K562 (cell line): ENCODE measurements at regions not wholly inside any gene's neighbourhood (a gene's known extent, or its start where the extent isn't known, plus 50 kb on each side); places are given as distances from the start of the nearest gene placed in this dataset.

ENCODE experiments used
- ATAC-seq: fragments of 200-7000 bp; cut with Tn5 transposase; 3 replicates; pipeline ENCODE4 v1.9.1; 2020; ENCODE audit warnings: moderate library complexity
- BruUV-seq: library from RNA; stranded (reverse); fragments of 400-500 nt; replicated peaks from 2 replicates; lab custom pipeline; 2021; lab: Mats Ljungman, UMichigan
- CTCF ChIA-PET: fragments of 300-600 bp; formaldehyde crosslinking; extraction: SDS; loops from one replicate; lab custom pipeline; 2021; ENCODE audit warnings: low intra/inter-chr PET ratio; lab: Yijun Ruan, JAX
- POLR2A ChIA-PET: fragments of 300-600, 350-650 bp; sonication (Branson Sonifier 250); formaldehyde crosslinking; extraction: SDS; loops from one replicate; lab custom pipeline; 2021; ENCODE audit warnings: antibody characterized with exemption, inconsistent platforms; lab: Yijun Ruan, JAX
- DNase-seq, 4 experiments: peaks; one replicate each; pipeline versions ENCODE4 v3.0.0 to v3.0.0-alpha.2; 2011 to 2018; ENCODE audit warnings: low spot score in 3 of 4, mixed read lengths in 3 of 4; ENCODE audit errors: extremely low read depth in 1 of 4
- FAIRE-seq: peaks from 2 replicates; lab custom pipeline; 2011; peaks lifted over from hg19 to GRCh38; lab: Jason Lieb, UNC
- H2AFZ ChIP-seq: 2 replicates; pipeline ENCODE4 v1.6.0; 2011; ENCODE audit warnings: low read depth, low read length, control low read depth, inconsistent platforms
- H3K27ac ChIP-seq: fragments of 200-600 bp; 3 replicates; pipeline ENCODE4 v1.8.0; 2011; ENCODE audit warnings: low read depth, mild to moderate bottlenecking, control low read depth, inconsistent platforms, low read length, moderate library complexity, mixed read lengths; ENCODE audit errors: extremely low read depth
- H3K27me3 ChIP-seq, 2 experiments: fragments of 300-600 bp in 1 of 2; 2 replicates in 1 of 2; 3 replicates in 1 of 2; pipeline versions ENCODE4 v1.6.0 to v1.8.0; 2011; ENCODE audit warnings: inconsistent platforms in 2 of 2, low read length in 2 of 2, mild to moderate bottlenecking in 1 of 2, mixed read lengths in 1 of 2, moderate library complexity in 1 of 2; ENCODE audit not compliant: control insufficient read depth in 2 of 2, insufficient read depth in 2 of 2
- H3K36me3 ChIP-seq: fragments of 300-600 bp; 3 replicates; pipeline ENCODE4 v1.8.0; 2011; ENCODE audit warnings: mild to moderate bottlenecking, low read length, inconsistent platforms; ENCODE audit not compliant: control insufficient read depth, insufficient read depth
- H3K4me1 ChIP-seq, 2 experiments: fragments of 200-600 bp in 1 of 2; replicated peaks in 1 of 2; 2 replicates in 1 of 2; 3 replicates in 1 of 2; pipeline versions ENCODE4 v1.5.1 to v1.8.0; 2011; ENCODE audit warnings: inconsistent platforms in 2 of 2, low read length in 2 of 2, mild to moderate bottlenecking in 1 of 2, mixed read lengths in 1 of 2, moderate library complexity in 1 of 2; ENCODE audit not compliant: control insufficient read depth in 2 of 2, insufficient read depth in 2 of 2
- H3K4me2 ChIP-seq: 2 replicates; pipeline ENCODE4 v1.6.1; 2011; ENCODE audit warnings: low read length, control low read depth, inconsistent platforms, mixed read lengths; ENCODE audit not compliant: insufficient read depth
- H3K4me3 ChIP-seq: fragments of 200-600 bp; sonication (generic), shearing (Covaris generic); 2 replicates; pipeline ENCODE4 v1.5.1; 2016; ENCODE audit warnings: control low read depth, inconsistent platforms
- H3K79me2 ChIP-seq: fragments of 200-600 bp; 3 replicates; pipeline ENCODE4 v1.8.0; 2011; ENCODE audit warnings: low read length, inconsistent platforms; ENCODE audit not compliant: control insufficient read depth, insufficient read depth
- H3K9ac ChIP-seq, 2 experiments: 2 replicates each; pipeline versions ENCODE4 v1.6.0 to v1.6.1; 2011; ENCODE audit warnings: low read depth in 2 of 2, low read length in 2 of 2, control low read depth in 1 of 2, inconsistent platforms in 1 of 2, mild to moderate bottlenecking in 1 of 2, mixed read lengths in 1 of 2; ENCODE audit not compliant: insufficient read depth in 1 of 2
- H3K9me1 ChIP-seq: one replicate; pipeline ENCODE4 v1.6.0; 2011; ENCODE audit warnings: inconsistent platforms, mild to moderate bottlenecking, low read length, moderate library complexity; ENCODE audit not compliant: control insufficient read depth, insufficient read depth
- H3K9me3 ChIP-seq: replicated peaks from 2 replicates; pipeline ENCODE4 v1.5.1; 2011; ENCODE audit warnings: low read depth, low read length, inconsistent platforms; ENCODE audit not compliant: control insufficient read depth, insufficient read depth
- H4K20me1 ChIP-seq: replicated peaks from 2 replicates; pipeline ENCODE4 v1.6.1; 2011; ENCODE audit warnings: low read length, inconsistent platforms, mixed read lengths; ENCODE audit not compliant: control insufficient read depth, insufficient read depth
- BCOR ChIP-seq: fragments of 450-650 bp; IDR thresholded peaks from 2 replicates; pipeline ENCODE4 v1.6.1; 2016
- EP400 ChIP-seq: fragments of 450-650 bp; IDR thresholded peaks from 2 replicates; pipeline ENCODE4 v1.6.1; 2017; ENCODE audit warnings: antibody characterized with exemption, mild to moderate bottlenecking, moderate library complexity
- FUS ChIP-seq: fragments of 200-400 bp; formaldehyde crosslinking; optimal IDR thresholded peaks from 2 replicates; pipeline ENCODE3; 2017; ENCODE audit warnings: low read depth, low read length
- HCFC1 ChIP-seq: IDR thresholded peaks from 2 replicates; pipeline ENCODE4 v1.6.1; 2012; ENCODE audit warnings: low read depth, low read length, improper control_type of control experiment
- SRSF9 ChIP-seq: fragments of 200-400 bp; formaldehyde crosslinking; IDR thresholded peaks from 2 replicates; pipeline ENCODE4 v1.6.1; 2017; ENCODE audit warnings: low read depth, low read length, borderline replicate concordance
- TCFL5 ChIP-seq: fragments of 250-450 bp; sonication (Bioruptor Pico); conservative IDR thresholded peaks from 2 replicates; pipeline ENCODE4 v1.6.1; 2021; ENCODE audit warnings: mild to moderate bottlenecking, moderate library complexity, matching md5 sums
- XRCC4 ChIP-seq: IDR thresholded peaks from one replicate; pipeline ENCODE4 v1.6.1; 2011; ENCODE audit not compliant: insufficient read depth, insufficient read length; ENCODE audit errors: extremely low read depth
- ZNF23 ChIP-seq: fragments of 250-450 bp; sonication (Bioruptor Pico); IDR thresholded peaks from 2 replicates; pipeline ENCODE4 v1.4.0; 2020; ENCODE audit warnings: mild to moderate bottlenecking
- WGBS: fragments of 100-300 bp; shearing (Covaris generic); methylation state at CpG from one replicate; pipeline ENCODE4 v1.1.6; 2016; ENCODE audit warnings: low coverage, mixed read lengths; ENCODE audit not compliant: insufficient coverage; ENCODE audit errors: missing lambda C conversion rate; 5-methylcytosine and 5-hydroxymethylcytosine counted together
- in situ Hi-C: fragments of 300-500 bp; cut with MboI; formaldehyde crosslinking; loops from 4 replicates; pipeline ENCODE4 v1.15.0; 2018; ENCODE audit warnings: inconsistent platforms, mixed read lengths
- intact Hi-C: fragments of 100-400 bp; cut with micrococcal nuclease; formaldehyde crosslinking; loops from 2 replicates; pipeline ENCODE4 v1.14.2; 2022
- TF ChIP-seq, protein P1 (sequence below): fragments of 450-650 bp; conservative IDR thresholded peaks from 2 replicates; pipeline ENCODE4 v1.6.1; 2016; ENCODE audit warnings: missing genetic modification characterization, low read depth, mild to moderate bottlenecking, missing compliant biosample characterization, moderate library complexity

DNA sequence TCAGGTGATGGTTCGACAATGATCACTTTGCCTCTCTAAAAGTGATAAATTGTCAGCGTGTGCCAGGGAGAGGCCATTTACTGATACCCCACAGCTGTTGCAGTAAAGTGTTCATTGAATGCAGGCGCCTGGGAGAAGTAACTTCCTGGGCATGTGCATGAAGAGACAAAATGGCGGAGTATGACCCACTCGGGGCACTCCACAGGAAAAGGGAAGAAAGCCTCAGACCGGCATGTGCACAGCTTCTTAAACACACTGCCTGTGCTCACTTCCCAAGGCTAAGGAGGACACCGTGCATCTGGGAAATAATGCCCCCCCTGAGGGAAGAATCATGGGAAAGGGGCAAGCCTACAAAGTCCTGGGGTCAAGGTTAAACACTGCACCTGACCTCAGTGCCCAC lies 329.5 kb downstream of the ICE1 start:
- no peaks in the 10 kb centered on the region for H3K36me3 ChIP-seq
- H3K4me2 ChIP-seq, result no peak overlapping the region
- H3K9me1 ChIP-seq, result no peaks in the 10 kb centered on the region
- H4K20me1 ChIP-seq, result no peaks in the 10 kb centered on the region
- H2AFZ ChIP-seq, result no peak overlapping the region
- no peaks in the 10 kb centered on the region for H3K4me1 ChIP-seq
- H3K4me3 ChIP-seq, result no peak overlapping the region
- 0% methylated on average over 6 of the region's 7 CpGs for WGBS
- no peak overlapping the region for H3K27ac ChIP-seq
- in situ Hi-C loops, result no loop called here
- BruUV-seq, result no TSS peak
- H3K27me3 ChIP-seq, result peaks cover 0 to 3% of the 10 kb centered on the region in 2 experiments; a peak in 1 of 5 replicates
- H3K9ac ChIP-seq, result no peak overlapping the region
- H3K79me2 ChIP-seq, result no peaks in the 10 kb centered on the region
- ChIA-PET CTCF (no interaction called here), POLR2A (no interaction called here)
- DNase-seq (no peak), FAIRE-seq (no peak), ATAC-seq (no peak)
- no peak for TF ChIP-seq EP400
- no peak for TF ChIP-seq SRSF9
- TF ChIP-seq TCFL5 (CRISPR knock-in tag), result no peak
- no peak for TF ChIP-seq HCFC1
- TF ChIP-seq ZNF23, result no peak
- TF ChIP-seq, protein P1, sequence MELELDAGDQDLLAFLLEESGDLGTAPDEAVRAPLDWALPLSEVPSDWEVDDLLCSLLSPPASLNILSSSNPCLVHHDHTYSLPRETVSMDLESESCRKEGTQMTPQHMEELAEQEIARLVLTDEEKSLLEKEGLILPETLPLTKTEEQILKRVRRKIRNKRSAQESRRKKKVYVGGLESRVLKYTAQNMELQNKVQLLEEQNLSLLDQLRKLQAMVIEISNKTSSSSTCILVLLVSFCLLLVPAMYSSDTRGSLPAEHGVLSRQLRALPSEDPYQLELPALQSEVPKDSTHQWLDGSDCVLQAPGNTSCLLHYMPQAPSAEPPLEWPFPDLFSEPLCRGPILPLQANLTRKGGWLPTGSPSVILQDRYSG, result no peak
- no peak for TF ChIP-seq BCOR
- TF ChIP-seq XRCC4, result no peak
- no peak for TF ChIP-seq FUS
- intact Hi-C loops, result no loop called here
- H3K9me3 ChIP-seq, result no peaks in the 10 kb centered on the region
